GM12878 (cell line): ENCODE measurements at regions not wholly inside any gene's neighbourhood (a gene's known extent, or its start where the extent isn't known, plus 50 kb on each side); places are given as distances from the start of the nearest gene placed in this dataset.

Experiments
- ATAC-seq: fragments of 200-7000 bp; cut with Tn5 transposase; 3 replicates; pipeline ENCODE4 v1.9.1; 2020; ENCODE audit warnings: mild to moderate bottlenecking, moderate library complexity
- BruUV-seq: library from RNA; stranded (reverse); fragments of 400-500 nt; replicated peaks from 2 replicates; lab custom pipeline; 2021; lab: Mats Ljungman, UMichigan
- CTCF ChIA-PET: fragments of 300-600 bp; sonication (Branson Sonifier 250); formaldehyde crosslinking; extraction: SDS; loops from one replicate; lab custom pipeline; 2021; ENCODE audit warnings: inconsistent platforms; lab: Yijun Ruan, JAX
- POLR2A ChIA-PET: fragments of 350-600 bp; formaldehyde crosslinking; extraction: SDS; loops from one replicate; lab custom pipeline; 2021; ENCODE audit warnings: inconsistent platforms; lab: Charles Lee
- RAD21 ChIA-PET: fragments of 300-600 bp; sonication (Branson Sonifier 250); formaldehyde crosslinking; loops from one replicate; lab custom pipeline; 2023; ENCODE audit warnings: antibody characterized with exemption; ENCODE audit not compliant: unreplicated experiment; lab: Charles Lee
- SMC1A ChIA-PET: fragments of 300-600 bp; sonication (Branson Sonifier 250); formaldehyde crosslinking; loops from one replicate; lab custom pipeline; 2023; ENCODE audit not compliant: unreplicated experiment, uncharacterized antibody; lab: Charles Lee
- DNase-seq: peaks from one replicate; pipeline ENCODE4 v3.0.0-alpha.2; 2011; ENCODE audit warnings: low read depth, low spot score
- FAIRE-seq: peaks from 3 replicates; lab custom pipeline; 2011; peaks lifted over from hg19 to GRCh38; lab: Jason Lieb, UNC
- H2AFZ ChIP-seq: 2 replicates; pipeline ENCODE4 v1.6.0; 2011; ENCODE audit warnings: low read depth, low read length, control low read depth; ENCODE audit not compliant: control insufficient read depth
- H3K27ac ChIP-seq: 2 replicates; pipeline ENCODE4 v1.5.1; 2011; ENCODE audit warnings: control low read depth; ENCODE audit not compliant: control insufficient read depth, insufficient read depth
- H3K27me3 ChIP-seq, 2 experiments: replicated peaks in 1 of 2; 2 replicates each; pipeline versions ENCODE4 v1.6.0 to v1.6.1; 2011; ENCODE audit warnings: low read length in 1 of 2; ENCODE audit not compliant: control insufficient read depth in 2 of 2, insufficient read depth in 2 of 2
- H3K36me3 ChIP-seq, 2 experiments: 2 replicates each; pipeline ENCODE4 v1.5.1; 2011; ENCODE audit warnings: low read length in 1 of 2; ENCODE audit not compliant: control insufficient read depth in 2 of 2, insufficient read depth in 2 of 2
- H3K4me1 ChIP-seq: 2 replicates; pipeline ENCODE4 v1.6.1; 2011; ENCODE audit warnings: mild to moderate bottlenecking, low read length, moderate library complexity, mixed read lengths; ENCODE audit not compliant: control insufficient read depth, insufficient read depth
- H3K4me2 ChIP-seq: 2 replicates; pipeline ENCODE4 v1.6.0; 2011; ENCODE audit warnings: control low read depth; ENCODE audit not compliant: control insufficient read depth, insufficient read depth
- H3K4me3 ChIP-seq: fragments of 200-600 bp; sonication (generic); 2 replicates; pipeline ENCODE4 v1.5.1; 2016
- H3K79me2 ChIP-seq: 2 replicates; pipeline ENCODE4 v1.6.0; 2011; ENCODE audit warnings: low read length; ENCODE audit not compliant: control insufficient read depth, insufficient read depth
- H3K9ac ChIP-seq: 2 replicates; pipeline ENCODE4 v1.8.0; 2011; ENCODE audit warnings: low read length, control low read depth, mixed read lengths; ENCODE audit not compliant: control insufficient read depth, insufficient read depth
- H3K9me3 ChIP-seq: replicated peaks from 3 replicates; pipeline ENCODE4 v1.5.1; 2011; ENCODE audit warnings: mild to moderate bottlenecking, low read length; ENCODE audit not compliant: control insufficient read depth, insufficient read depth
- H4K20me1 ChIP-seq: 2 replicates; pipeline ENCODE4 v1.6.0; 2011; ENCODE audit not compliant: control insufficient read depth, insufficient read depth
- BHLHE40 ChIP-seq, 2 experiments: fragments of 450-650 bp in 1 of 2; IDR thresholded peaks; 2 replicates each; pipeline ENCODE4 v1.6.1; 2011 to 2017; ENCODE audit warnings: low read depth in 2 of 2, borderline replicate concordance in 1 of 2, improper control_type of control experiment in 1 of 2, low read length in 1 of 2, mild to moderate bottlenecking in 1 of 2
- BRCA1 ChIP-seq: IDR thresholded peaks from 2 replicates; pipeline ENCODE4 v1.6.1; 2011; ENCODE audit warnings: low read depth, low read length, improper control_type of control experiment
- EED ChIP-seq: sonication (generic); IDR thresholded peaks from 2 replicates; pipeline ENCODE4 v1.6.1; 2016; ENCODE audit warnings: antibody characterized with exemption, low read depth
- HCFC1 ChIP-seq: fragments of 150-350 bp; IDR thresholded peaks from 2 replicates; pipeline ENCODE4 v1.6.1; 2014; ENCODE audit warnings: low read length
- IRF4 ChIP-seq: IDR thresholded peaks from 2 replicates; pipeline ENCODE4 v1.6.1; 2011; ENCODE audit warnings: low read depth, low read length
- RAD21 ChIP-seq: IDR thresholded peaks from 2 replicates; pipeline ENCODE4 v1.6.1; 2011; ENCODE audit warnings: mild to moderate bottlenecking, low read depth, low read length, moderate library complexity; ENCODE audit not compliant: insufficient read depth
- SMAD5 ChIP-seq: IDR thresholded peaks from 2 replicates; pipeline ENCODE4 v1.6.1; 2016; ENCODE audit warnings: antibody characterized with exemption, low read depth
- SMARCA5 ChIP-seq: fragments of 450-650 bp; IDR thresholded peaks from 2 replicates; pipeline ENCODE4 v1.6.1; 2017; ENCODE audit warnings: mild to moderate bottlenecking
- TBL1XR1 ChIP-seq: IDR thresholded peaks from 2 replicates; pipeline ENCODE4 v1.6.1; 2012; ENCODE audit warnings: low read depth, low read length, improper control_type of control experiment
- ZNF24 ChIP-seq: fragments of 450-650 bp; IDR thresholded peaks from 2 replicates; pipeline ENCODE4 v1.6.1; 2017; ENCODE audit warnings: antibody characterized with exemption, mild to moderate bottlenecking
- WGBS: methylation state at CpG from one replicate; pipeline ENCODE4 v1.1.6; 2016; ENCODE audit warnings: low lambda C conversion rate; ENCODE audit not compliant: insufficient replicate concordance, insufficient coverage; ENCODE audit errors: missing lambda C conversion rate; 5-methylcytosine and 5-hydroxymethylcytosine counted together
- in situ Hi-C: fragments of 300-500 bp; cut with MboI; formaldehyde crosslinking; loops from 9 replicates; pipeline ENCODE4 v1.14.3; 2018; ENCODE audit warnings: mixed read lengths
- intact Hi-C: fragments of 100-400 bp; cut with micrococcal nuclease; formaldehyde crosslinking; loops from one replicate; pipeline ENCODE4 v1.14.2; 2022; ENCODE audit not compliant: unreplicated experiment

DNA sequence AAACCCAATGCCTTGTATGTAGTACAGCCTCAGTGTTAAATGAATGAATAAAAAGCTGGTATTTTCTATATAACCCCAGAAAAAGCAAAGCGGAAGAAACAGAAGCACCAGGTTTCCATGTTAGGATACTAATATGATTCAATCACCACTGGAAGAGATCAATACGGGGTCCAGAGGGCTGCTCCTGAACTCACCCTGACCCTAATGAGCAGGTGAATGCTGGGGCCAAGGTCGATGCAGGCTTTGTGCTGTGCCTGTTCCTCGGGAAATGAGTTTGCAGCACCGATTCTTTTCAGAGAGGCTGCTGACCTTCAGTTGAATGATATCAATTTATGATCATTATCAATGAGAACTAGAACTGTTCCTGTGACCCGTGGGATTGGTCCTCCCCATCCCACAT lies 228.5 kb downstream of the CDCA7 start:
- Histone ChIP-seq H3K36me3 (no peaks in the 10 kb centered on the region), H3K27me3 (no peaks in the 10 kb centered on the region; a peak in 1 of 4 replicates), H3K4me1 (no peaks in the 10 kb centered on the region), H2AFZ (no peak overlapping the region), H3K4me3 (no peak overlapping the region), H4K20me1 (no peaks in the 10 kb centered on the region), H3K4me2 (no peak overlapping the region), H3K79me2 (no peaks in the 10 kb centered on the region), H3K9me3 (no peaks in the 10 kb centered on the region), H3K27ac (no peak overlapping the region), H3K9ac (no peak overlapping the region)
- 44% methylated on average over 6 of the region's 6 CpGs for WGBS
- ChIA-PET POLR2A (no interaction called here), RAD21 (no interaction called here), CTCF (no interaction called here), SMC1A (no interaction called here)
- FAIRE-seq, result no peak
- no TSS peak for BruUV-seq
- DNase-seq, result no peak
- TF ChIP-seq ZNF24 (no peak), BRCA1 (no peak), TBL1XR1 (no peak), HCFC1 (no peak)
- ATAC-seq, result no peak
- in situ Hi-C loops (no loop called here), intact Hi-C loops (no loop called here)

DNA sequence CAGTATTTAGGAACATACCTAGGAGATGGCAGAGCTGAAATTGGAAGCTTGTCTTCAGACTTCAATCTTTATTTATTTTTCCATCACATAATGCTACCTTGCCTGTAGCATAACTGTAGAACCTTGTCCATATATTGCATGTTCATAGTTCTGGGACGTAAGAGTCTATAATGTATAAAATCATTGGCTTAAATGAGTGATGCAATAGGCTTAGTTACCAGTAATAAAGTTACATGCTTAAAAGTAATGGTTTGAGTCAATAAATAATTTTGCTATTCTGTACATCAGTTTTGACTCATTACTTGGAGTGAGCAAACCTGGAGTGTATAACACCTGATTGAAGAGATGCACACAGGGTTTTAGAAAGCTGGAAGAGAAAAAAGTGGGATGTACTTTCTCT lies 229.3 kb downstream of the CDCA7 start:
- in situ Hi-C loops, result no loop called here
- H3K79me2 ChIP-seq, result no peaks in the 10 kb centered on the region
- H3K4me2 ChIP-seq, result no peak overlapping the region
- intact Hi-C loops, result no loop called here
- no peaks in the 10 kb centered on the region for H3K9me3 ChIP-seq
- H2AFZ ChIP-seq, result no peak overlapping the region
- H3K27ac ChIP-seq, result no peak overlapping the region
- FAIRE-seq, result no peak
- 0% methylated on average over 1 of the region's 1 CpG for WGBS
- no peaks in the 10 kb centered on the region; a peak in 1 of 4 replicates for H3K27me3 ChIP-seq
- BruUV-seq, result no TSS peak
- no peaks in the 10 kb centered on the region for H3K4me1 ChIP-seq
- H3K36me3 ChIP-seq, result no peaks in the 10 kb centered on the region
- POLR2A ChIA-PET, result no interaction called here
- RAD21 ChIA-PET, result no interaction called here
- no peak overlapping the region for H3K4me3 ChIP-seq
- SMC1A ChIA-PET, result no interaction called here
- H3K9ac ChIP-seq, result no peak overlapping the region
- ATAC-seq, result no peak
- TF ChIP-seq EED (no peak), IRF4 (no peak), BHLHE40 (IDR thresholded peaks at IDR 0.05; ENCODE audit: borderline replicate concordance in 1 of 2, low read depth in 2 of 2, low read length in 1 of 2) (no peak), RAD21 (no peak), SMARCA5 (no peak), SMAD5 (no peak)
- no peaks in the 10 kb centered on the region for H4K20me1 ChIP-seq
- CTCF ChIA-PET, result no interaction called here
- no peak for DNase-seq
